Esophagus muscularis mucosa (tissue), 4 donors: ENCODE measurements at regions not wholly inside any gene's neighbourhood (a gene's known extent, or its start where the extent isn't known, plus 50 kb on each side); places are given as distances from the start of the nearest gene placed in this dataset.

Source experiments
- CTCF ChIP-seq, 3 experiments: fragments of 200-600 bp in 2 of 3; fragments of 450-650 bp in 1 of 3; sonication (generic) in 2 of 3; IDR thresholded peaks; one replicate each; pipeline ENCODE4 v1.5.1; 2017 to 2019; ENCODE audit warnings: antibody characterized with exemption in 3 of 3, mild to moderate bottlenecking in 2 of 3, moderate library complexity in 1 of 3
- EP300 ChIP-seq: sonication (generic); formaldehyde crosslinking; IDR thresholded peaks from one replicate; pipeline ENCODE4 v1.6.1; 2017; ENCODE audit warnings: antibody characterized with exemption
- POLR2A ChIP-seq: fragments of 450-650 bp; IDR thresholded peaks from one replicate; pipeline ENCODE4 v1.6.1; 2017; ENCODE audit warnings: antibody characterized with exemption, moderate library complexity, mild to moderate bottlenecking, low read depth
- POLR2AphosphoS5 ChIP-seq, 2 donors: sonication (generic); formaldehyde crosslinking; IDR thresholded peaks; one replicate each; pipeline ENCODE4 v1.6.1; 2017; ENCODE audit warnings: antibody characterized with exemption in 2 of 2

- TF ChIP-seq CTCF (IDR thresholded peaks at IDR 0.05) (no peak), EP300 (no peak), POLR2A (no peak), POLR2AphosphoS5 (IDR thresholded peaks at IDR 0.05) (no peak)
Observed at GRCh38 chr2:40851661-40852060, 399.8 kb upstream of the SLC8A1 start.
